ENCODE measurements at regions not wholly inside any gene's neighbourhood (a gene's known extent, or its start where the extent isn't known, plus 50 kb on each side); places are given as distances from the start of the nearest gene placed in this dataset.

DNA sequence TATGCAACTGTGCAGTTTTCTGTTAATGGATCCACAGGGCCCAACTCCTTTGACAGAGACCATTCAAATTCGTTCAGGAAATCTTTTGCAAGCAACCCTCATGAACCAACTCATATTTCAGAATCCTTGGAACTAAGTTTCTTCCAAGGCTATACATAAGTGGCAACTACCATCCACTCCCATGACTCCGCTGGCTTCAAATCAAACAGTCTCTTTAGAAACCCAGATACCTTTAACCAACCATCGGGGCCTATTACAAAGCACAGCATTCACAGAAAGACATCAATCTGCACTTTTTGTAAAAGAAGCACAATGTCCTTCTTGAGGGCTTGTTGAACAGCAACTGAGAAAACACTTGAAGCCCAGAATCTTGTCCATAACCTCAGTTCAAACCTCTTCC is 526.9 kb downstream of the DTWD2 start:
- Histone ChIP-seq H3K27ac (no peak overlapping the region), H3K36me3 (no peaks in the 10 kb centered on the region), H3K4me3 (no peak overlapping the region), H3K9me3 (no peaks in the 10 kb centered on the region), H3K4me1 (replicated peaks) (no peaks in the 10 kb centered on the region), H3K27me3 (replicated peaks; ENCODE audit: insufficient read depth) (no peaks in the 10 kb centered on the region)
- TF ChIP-seq POLR2AphosphoS5 (IDR thresholded peaks at IDR 0.05) (no peak), POLR2A (IDR thresholded peaks at IDR 0.05) (no peak)
- TF ChIP-seq, protein P1, sequence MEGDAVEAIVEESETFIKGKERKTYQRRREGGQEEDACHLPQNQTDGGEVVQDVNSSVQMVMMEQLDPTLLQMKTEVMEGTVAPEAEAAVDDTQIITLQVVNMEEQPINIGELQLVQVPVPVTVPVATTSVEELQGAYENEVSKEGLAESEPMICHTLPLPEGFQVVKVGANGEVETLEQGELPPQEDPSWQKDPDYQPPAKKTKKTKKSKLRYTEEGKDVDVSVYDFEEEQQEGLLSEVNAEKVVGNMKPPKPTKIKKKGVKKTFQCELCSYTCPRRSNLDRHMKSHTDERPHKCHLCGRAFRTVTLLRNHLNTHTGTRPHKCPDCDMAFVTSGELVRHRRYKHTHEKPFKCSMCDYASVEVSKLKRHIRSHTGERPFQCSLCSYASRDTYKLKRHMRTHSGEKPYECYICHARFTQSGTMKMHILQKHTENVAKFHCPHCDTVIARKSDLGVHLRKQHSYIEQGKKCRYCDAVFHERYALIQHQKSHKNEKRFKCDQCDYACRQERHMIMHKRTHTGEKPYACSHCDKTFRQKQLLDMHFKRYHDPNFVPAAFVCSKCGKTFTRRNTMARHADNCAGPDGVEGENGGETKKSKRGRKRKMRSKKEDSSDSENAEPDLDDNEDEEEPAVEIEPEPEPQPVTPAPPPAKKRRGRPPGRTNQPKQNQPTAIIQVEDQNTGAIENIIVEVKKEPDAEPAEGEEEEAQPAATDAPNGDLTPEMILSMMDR (IDR thresholded peaks at IDR 0.05): no peak
- 85% methylated on average over 3 of the region's 3 CpGs for WGBS
- DNase-seq (ENCODE audit: low spot score): no peak
- intact Hi-C loops (cut with DNase I): no loop called here

DNA sequence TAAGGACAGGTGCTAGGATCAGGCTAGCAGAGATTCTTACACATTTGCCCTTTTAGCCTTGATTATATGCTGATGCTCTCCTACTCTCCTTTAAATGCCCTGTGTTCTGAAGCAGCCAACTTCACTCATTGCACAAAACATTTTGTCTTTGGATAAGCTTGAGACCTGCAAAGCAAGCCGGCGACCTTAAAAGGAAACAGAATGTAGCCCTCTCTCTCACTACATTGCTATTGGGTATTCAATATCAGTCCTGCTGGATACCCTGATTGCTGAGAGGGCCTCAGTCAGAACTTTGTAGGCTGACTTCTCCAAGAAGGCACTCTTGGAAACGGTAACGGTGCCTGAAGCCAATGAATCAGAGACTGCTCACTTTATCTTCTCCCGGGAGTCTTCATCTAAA is 528.9 kb downstream of the DTWD2 start:
- intact Hi-C loops (cut with DNase I): no loop called here
- Histone ChIP-seq H3K27ac (no peak overlapping the region), H3K4me1 (replicated peaks) (no peaks in the 10 kb centered on the region), H3K36me3 (no peaks in the 10 kb centered on the region), H3K27me3 (replicated peaks; ENCODE audit: insufficient read depth) (no peaks in the 10 kb centered on the region), H3K4me3 (no peak overlapping the region), H3K9me3 (no peaks in the 10 kb centered on the region)
- 95% methylated on average over 5 of the region's 5 CpGs for WGBS
- no peak for DNase-seq (ENCODE audit: low spot score)
- TF ChIP-seq, protein P1 (IDR thresholded peaks at IDR 0.05): no peak
- no peak for TF ChIP-seq POLR2AphosphoS5 (IDR thresholded peaks at IDR 0.05)
- no peak for TF ChIP-seq POLR2A (IDR thresholded peaks at IDR 0.05)

DNA sequence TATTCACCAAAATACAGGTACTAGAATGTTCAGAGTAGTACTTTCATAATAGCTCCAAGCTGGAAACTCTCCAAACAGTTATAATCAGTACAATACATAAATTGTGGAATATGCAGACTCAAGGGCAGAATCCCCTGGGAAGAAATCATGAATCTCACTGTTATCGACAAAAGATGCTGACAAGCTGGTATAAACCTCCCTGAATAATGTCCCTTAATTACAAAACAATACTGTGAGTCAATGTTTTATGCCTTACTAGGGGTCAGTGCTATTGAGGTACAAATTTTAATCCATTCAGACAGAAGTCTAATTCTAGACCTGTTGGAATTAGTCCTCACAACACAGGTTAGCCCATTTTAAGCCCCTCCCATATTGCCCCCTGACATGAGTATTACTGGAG is 532.3 kb downstream of the DTWD2 start:
- H3K9me3 ChIP-seq: no peaks in the 10 kb centered on the region
- no peaks in the 10 kb centered on the region for H3K4me1 ChIP-seq (replicated peaks)
- whole genome bisulfite sequencing: 88% methylated on average over 1 of the region's 1 CpG
- no peak for DNase-seq (ENCODE audit: low spot score)
- intact Hi-C loops (cut with DNase I): no loop called here
- no peaks in the 10 kb centered on the region for H3K27me3 ChIP-seq (replicated peaks; ENCODE audit: insufficient read depth)
- H3K36me3 ChIP-seq: no peaks in the 10 kb centered on the region
- no peak overlapping the region for H3K4me3 ChIP-seq
- TF ChIP-seq POLR2AphosphoS5 (IDR thresholded peaks at IDR 0.05) (no peak), POLR2A (IDR thresholded peaks at IDR 0.05) (no peak)
- TF ChIP-seq, protein P1 (IDR thresholded peaks at IDR 0.05): no peak
- no peak overlapping the region for H3K27ac ChIP-seq

DNA sequence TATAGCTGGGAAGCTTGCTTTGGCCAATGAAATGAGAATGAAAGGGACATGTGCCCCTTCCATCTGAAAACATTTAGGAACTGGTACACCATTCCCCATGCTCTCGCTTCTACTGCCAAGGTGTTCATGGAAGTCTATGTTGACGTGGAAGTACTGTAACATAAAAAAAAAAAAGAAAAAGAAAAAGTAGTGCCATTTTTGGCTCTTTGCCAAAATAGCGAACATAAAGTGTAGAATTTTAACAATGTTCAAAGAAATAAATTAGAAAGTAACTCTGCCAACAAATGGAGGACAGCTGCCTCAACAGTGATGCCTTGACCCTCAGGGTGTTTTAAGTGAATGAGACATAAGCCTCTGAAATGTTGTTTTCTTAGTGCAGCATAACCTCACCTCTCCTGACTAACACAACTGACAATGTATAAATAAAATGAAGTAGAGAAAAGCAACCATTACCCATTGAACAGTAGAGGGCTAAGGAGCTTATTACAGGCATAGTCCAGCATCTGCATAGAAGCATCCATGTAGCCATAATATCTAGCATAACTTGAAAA is 536.6 kb downstream of the DTWD2 start:
- TF ChIP-seq, protein P1 (IDR thresholded peaks at IDR 0.05): no peak
- no peak for TF ChIP-seq POLR2A (IDR thresholded peaks at IDR 0.05)
- TF ChIP-seq POLR2AphosphoS5 (IDR thresholded peaks at IDR 0.05): no peak
- Histone ChIP-seq H3K27me3 (replicated peaks; ENCODE audit: insufficient read depth) (no peaks in the 10 kb centered on the region), H3K9me3 (no peaks in the 10 kb centered on the region), H3K36me3 (no peaks in the 10 kb centered on the region), H3K27ac (no peak overlapping the region), H3K4me3 (no peak overlapping the region), H3K4me1 (replicated peaks) (no peaks in the 10 kb centered on the region)
- WGBS: 73% methylated on average over 3 of the region's 3 CpGs
- DNase-seq (ENCODE audit: low spot score): no peak
- intact Hi-C loops (cut with DNase I): no loop called here

DNA sequence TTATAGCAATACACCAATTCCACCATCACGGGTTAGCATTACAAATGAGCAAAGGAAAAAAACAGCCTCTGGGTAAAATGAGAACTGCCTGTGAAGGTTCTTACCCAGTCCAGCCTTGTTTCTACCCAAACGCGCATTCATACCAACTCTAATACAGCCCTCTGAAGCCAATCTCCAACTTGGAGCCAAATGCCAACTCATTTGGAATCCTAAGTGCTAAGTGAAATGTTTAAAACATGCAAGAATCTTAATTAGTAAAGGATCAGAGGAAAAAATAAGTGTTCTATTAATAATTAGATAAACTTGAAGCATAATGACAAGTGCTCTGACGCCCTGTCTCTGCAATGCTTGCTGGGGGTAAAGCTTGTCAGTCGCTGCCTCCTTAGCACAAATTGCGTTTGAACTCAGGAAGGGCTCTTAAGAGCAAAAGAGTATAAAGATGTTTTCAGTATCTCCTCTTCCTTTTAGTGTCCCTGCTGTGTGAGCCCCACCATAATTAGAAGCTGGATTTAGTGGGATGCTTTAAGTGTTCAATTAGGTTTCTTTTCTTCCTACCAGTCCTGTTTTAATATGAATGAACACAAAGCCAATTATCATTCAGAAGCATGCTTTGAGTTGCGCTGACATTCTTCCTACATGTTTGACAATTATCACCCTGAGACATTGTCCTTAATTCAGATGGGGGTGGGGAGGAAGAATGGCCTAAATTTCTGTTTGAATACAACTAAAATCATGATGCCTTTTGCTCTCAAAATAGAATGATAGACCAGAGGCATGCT is 537.6 kb downstream of the DTWD2 start:
- WGBS: 91% methylated on average over 7 of the region's 7 CpGs
- Histone ChIP-seq H3K27ac (no peak overlapping the region), H3K27me3 (replicated peaks; ENCODE audit: insufficient read depth) (no peaks in the 10 kb centered on the region), H3K36me3 (no peaks in the 10 kb centered on the region), H3K4me3 (no peak overlapping the region), H3K4me1 (replicated peaks) (no peaks in the 10 kb centered on the region), H3K9me3 (no peaks in the 10 kb centered on the region)
- intact Hi-C loops (cut with DNase I): no loop called here
- TF ChIP-seq POLR2AphosphoS5 (IDR thresholded peaks at IDR 0.05) (no peak), POLR2A (IDR thresholded peaks at IDR 0.05) (no peak)
- TF ChIP-seq, protein P1 (IDR thresholded peaks at IDR 0.05): no peak
- no peak for DNase-seq (ENCODE audit: low spot score)
